Pancreas (tissue), 10 donors: ENCODE measurements at regions not wholly inside any gene's neighbourhood (a gene's known extent, or its start where the extent isn't known, plus 50 kb on each side); places are given as distances from the start of the nearest gene placed in this dataset.
A peak's percentile ranks its signal among the peaks of the same experiment; 100 is the strongest.

Source experiments
- ATAC-seq, 4 donors: fragments of 200-7000 bp; cut with Tn5 transposase; one replicate each; pipeline versions ENCODE4 v1.8.0 to v1.9.1; 2020; ENCODE audit warnings: mild to moderate bottlenecking in 4 of 4, moderate library complexity in 4 of 4
- DNase-seq, 6 donors: peaks; one replicate each; pipeline ENCODE4 v3.0.0-alpha.2; 2020
- FAIRE-seq: peaks from 2 replicates; lab custom pipeline; 2012; peaks lifted over from hg19 to GRCh38; lab: Jason Lieb, UNC
- H3K27ac ChIP-seq, 4 donors: fragments of 200-600 bp; sonication (generic); 1 replicate in 3 of 4; 2 replicates in 1 of 4; pipeline versions ENCODE4 v1.5.0 to v1.8.0; 2020
- H3K27me3 ChIP-seq, 4 donors: fragments of 200-600 bp; one replicate each; pipeline ENCODE4 v1.8.0; 2021
- H3K36me3 ChIP-seq, 3 donors: fragments of 200-600 bp; sonication (generic) in 1 of 3; one replicate each; pipeline versions ENCODE4 v1.5.0 to v1.8.0; 2020 to 2021
- H3K4me1 ChIP-seq, 3 donors: fragments of 200-600 bp; one replicate each; pipeline ENCODE4 v1.8.0; 2021
- H3K4me3 ChIP-seq, 4 donors: fragments of 200-600 bp; sonication (generic) in 2 of 4; one replicate each; pipeline versions ENCODE4 v1.5.0 to v1.8.0; 2020 to 2021
- H3K9me3 ChIP-seq, 4 donors: fragments of 200-600 bp; one replicate each; pipeline ENCODE4 v1.8.0; 2021
- CTCF ChIP-seq, 4 donors: fragments of 200-600 bp; sonication (generic) in 3 of 4; IDR thresholded peaks; one replicate each; pipeline versions ENCODE4 v1.5.0 to v1.8.0; 2021; ENCODE audit warnings: antibody characterized with exemption in 4 of 4
- WGBS, 2 donors: extraction: QIAGEN DNeasy Blood & Tissue Kit; methylation state at CpG; one replicate each; pipeline ENCODE4 v1.1.7; 2013; 5-methylcytosine and 5-hydroxymethylcytosine counted together
- intact Hi-C, 3 donors: fragments of 100-400 bp; cut with DNase I; formaldehyde crosslinking; loops; one replicate each; pipeline versions ENCODE4 v1.11.1 to v1.14.2; 2022
- donor health status: healthy with polysubstance abuse.
- donor health status: DM: no; HTN: no; CAD: no; lungs with moderate emphysema.
- donor health status: DM: no; HTN: no; CAD: no.
- donor health status: control.
- donor health status: control.
- donor health status: Bipolar disorder and iron deficiency.
- donor health status: DM: yes; HTN: yes; CAD: no.
- donor health status: DM: no; HTN: no; CAD: no.
- donor health status: DM: no; HTN: no; CAD: no.
- donor health status: DM: yes; HTN: yes; CAD: no.

DNA sequence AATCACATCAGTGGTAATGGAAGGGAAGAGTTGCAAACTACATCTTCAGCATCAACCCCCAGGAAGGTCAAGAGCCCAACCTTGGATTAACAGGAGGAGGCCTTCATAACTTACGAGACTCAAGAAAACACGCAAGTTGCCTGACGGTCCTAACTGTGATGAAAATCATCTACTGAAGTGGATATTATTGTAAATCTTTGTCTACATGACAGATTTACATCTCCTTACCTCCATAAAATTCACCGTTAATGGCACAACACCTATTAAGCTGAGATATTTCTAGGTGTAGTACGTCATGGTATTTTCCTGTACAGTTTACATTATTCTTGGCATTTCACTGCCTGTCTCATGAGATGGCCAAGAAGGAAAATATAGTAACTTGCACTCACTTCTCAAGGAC lies 332.0 kb downstream of the NSUN3 start:
- TF ChIP-seq CTCF (IDR thresholded peaks at IDR 0.05): no peak
- Histone ChIP-seq H3K9me3 (no peaks in the 10 kb centered on the region), H3K27ac (no peak overlapping the region), H3K4me3 (no peak overlapping the region), H3K27me3 (no peaks in the 10 kb centered on the region), H3K4me1 (no peaks in the 10 kb centered on the region), H3K36me3 (no peaks in the 10 kb centered on the region)
- intact Hi-C loops: no loop called here
- WGBS, 2 donors: 63 to 76% methylated on average over 5 of the region's 5 CpGs
- FAIRE-seq: no peak
- ATAC-seq: peak in 1 of 4 donors; percentile 49
- no peak for DNase-seq

- no peak for TF ChIP-seq CTCF (IDR thresholded peaks at IDR 0.05)
- no peaks in the 10 kb centered on the region for H3K27me3 ChIP-seq
- ATAC-seq: peak in 3 of 4 donors; percentile 39 to 62 (median 55)
- no peaks in the 10 kb centered on the region for H3K4me1 ChIP-seq
- no peak for FAIRE-seq
- H3K9me3 ChIP-seq: no peaks in the 10 kb centered on the region
- no peak overlapping the region for H3K4me3 ChIP-seq
- no peak overlapping the region for H3K27ac ChIP-seq
- DNase-seq: no peak
- H3K36me3 ChIP-seq: no peaks in the 10 kb centered on the region
- intact Hi-C loops: no loop called here
These were observed 333.0 kb downstream of the NSUN3 start for GRCh38 chr3:94395851-94396250.

DNA sequence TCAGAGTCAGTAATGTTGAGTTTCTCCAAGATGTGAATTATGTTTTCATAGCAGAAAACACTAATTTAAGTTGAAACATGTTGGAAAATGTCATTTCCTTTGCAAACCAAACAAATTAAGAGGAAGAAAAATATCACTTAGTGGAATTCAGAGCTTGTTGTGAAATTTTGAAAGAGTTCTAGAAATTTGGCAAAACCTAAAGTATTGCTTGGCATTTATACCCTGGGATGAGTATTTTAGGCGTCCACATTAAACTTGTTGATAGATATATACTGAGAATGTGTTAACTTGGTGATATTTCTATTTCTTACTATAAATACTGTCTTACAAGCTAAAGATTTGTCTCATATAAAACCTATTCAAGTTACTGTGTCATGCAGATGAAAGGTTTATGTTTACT lies 335.2 kb downstream of the NSUN3 start:
- Histone ChIP-seq H3K36me3 (no peaks in the 10 kb centered on the region), H3K9me3 (no peaks in the 10 kb centered on the region), H3K4me1 (no peaks in the 10 kb centered on the region), H3K4me3 (no peak overlapping the region), H3K27ac (no peak overlapping the region), H3K27me3 (no peaks in the 10 kb centered on the region)
- WGBS, 2 donors: 85 to 86% methylated on average over 1 of the region's 1 CpG
- FAIRE-seq (no peak), ATAC-seq (no peak), DNase-seq (no peak)
- intact Hi-C loops: no loop called here
- no peak for TF ChIP-seq CTCF (IDR thresholded peaks at IDR 0.05)

GRCh38 chr3:94401466-94401865 lies 338.6 kb downstream of the NSUN3 start:
- ATAC-seq (no peak), FAIRE-seq (no peak), DNase-seq (no peak)
- H3K4me3 ChIP-seq: no peak overlapping the region
- H3K27me3 ChIP-seq: no peaks in the 10 kb centered on the region
- TF ChIP-seq CTCF (IDR thresholded peaks at IDR 0.05): no peak
- intact Hi-C loops: no loop called here
- no peak overlapping the region for H3K27ac ChIP-seq
- no peaks in the 10 kb centered on the region for H3K4me1 ChIP-seq
- H3K9me3 ChIP-seq: no peaks in the 10 kb centered on the region
- H3K36me3 ChIP-seq: no peaks in the 10 kb centered on the region

GRCh38 chr3:94402126-94402525 lies 339.3 kb downstream of the NSUN3 start:
- no peak for TF ChIP-seq CTCF (IDR thresholded peaks at IDR 0.05)
- intact Hi-C loops: no loop called here
- H3K4me1 ChIP-seq: no peaks in the 10 kb centered on the region
- no peak for DNase-seq
- WGBS, 2 donors: 71 to 79% methylated on average over 1 of the region's 1 CpG
- H3K27me3 ChIP-seq: no peaks in the 10 kb centered on the region
- H3K9me3 ChIP-seq: no peaks in the 10 kb centered on the region
- ATAC-seq: no peak
- no peaks in the 10 kb centered on the region for H3K36me3 ChIP-seq
- no peak overlapping the region for H3K4me3 ChIP-seq
- H3K27ac ChIP-seq: no peak overlapping the region
- FAIRE-seq: no peak
